ENCODE measurements at regions not wholly inside any gene's neighbourhood (a gene's known extent, or its start where the extent isn't known, plus 50 kb on each side); places are given as distances from the start of the nearest gene placed in this dataset.
"Not testable (repeated sequence)": the region's sequence is repeated elsewhere in the genome, so short reads cannot be mapped to it uniquely, and the experiment has no call there.

DNA sequence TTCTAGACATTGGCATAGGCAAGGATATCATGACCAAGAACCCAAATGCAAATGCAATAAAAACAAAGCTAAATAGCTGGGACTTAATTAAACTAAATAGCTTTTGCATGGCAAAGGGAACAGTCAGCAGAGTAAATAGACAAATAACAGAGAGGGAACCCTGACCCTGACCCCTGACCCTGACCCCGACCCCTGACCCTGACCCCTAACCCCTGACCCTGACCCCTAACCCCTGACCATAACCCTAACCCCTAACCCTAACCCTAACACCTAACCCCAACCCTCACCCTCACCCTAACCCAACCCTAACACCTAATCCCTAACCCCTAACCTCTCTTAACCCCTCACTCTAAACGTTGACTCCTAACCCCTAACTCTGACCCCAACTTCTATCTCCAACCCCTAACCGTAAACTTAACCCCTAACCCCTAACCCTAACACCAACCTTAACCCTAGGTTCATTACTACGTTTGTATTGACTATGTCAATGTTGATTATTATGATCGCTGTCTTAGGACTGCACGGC is 189.7 kb downstream of the CCT8L2 start:
- not testable (repeated sequence) for H4K20me1 ChIP-seq (ENCODE audit: control insufficient read depth, insufficient read depth, low read depth, low read length); H3K27ac ChIP-seq (ENCODE audit: low read depth, low read length); H3K4me2 ChIP-seq (ENCODE audit: low read length); H3K9me2 ChIP-seq (replicated peaks; ENCODE audit: control insufficient read depth, low read length); H3K9me3 ChIP-seq (ENCODE audit: control insufficient read depth, insufficient read depth, low read length); H3K36me3 ChIP-seq (ENCODE audit: control insufficient read depth, low read length); H3F3A ChIP-seq (ENCODE audit: control insufficient read depth, insufficient read depth); H3K79me2 ChIP-seq (ENCODE audit: control insufficient read depth, low read length); H3K4me1 ChIP-seq (ENCODE audit: control insufficient read depth, low read length); H3K27me3 ChIP-seq (ENCODE audit: control insufficient read depth, low read length); H3K4me3 ChIP-seq (ENCODE audit: low read length)

GRCh38 chr22:16393476-16393875 is 199.1 kb downstream of the CCT8L2 start:
- not testable (repeated sequence) for H4K20me1 ChIP-seq (ENCODE audit: control insufficient read depth, insufficient read depth, low read depth, low read length); H3K4me3 ChIP-seq (ENCODE audit: low read length); H3K36me3 ChIP-seq (ENCODE audit: control insufficient read depth, low read length); H3K9me3 ChIP-seq (ENCODE audit: control insufficient read depth, insufficient read depth, low read length); H3K4me1 ChIP-seq (ENCODE audit: control insufficient read depth, low read length); H3K9me2 ChIP-seq (replicated peaks; ENCODE audit: control insufficient read depth, low read length); H3K79me2 ChIP-seq (ENCODE audit: control insufficient read depth, low read length); H3K27ac ChIP-seq (ENCODE audit: low read depth, low read length); H3K4me2 ChIP-seq (ENCODE audit: low read length); H3K27me3 ChIP-seq (ENCODE audit: control insufficient read depth, low read length); H3F3A ChIP-seq (ENCODE audit: control insufficient read depth, insufficient read depth)

- H3K27ac ChIP-seq (ENCODE audit: low read depth, low read length); H3K79me2 ChIP-seq (ENCODE audit: control insufficient read depth, low read length); H3F3A ChIP-seq (ENCODE audit: control insufficient read depth, insufficient read depth); H3K4me1 ChIP-seq (ENCODE audit: control insufficient read depth, low read length); H3K9me2 ChIP-seq (replicated peaks; ENCODE audit: control insufficient read depth, low read length); H3K36me3 ChIP-seq (ENCODE audit: control insufficient read depth, low read length); H4K20me1 ChIP-seq (ENCODE audit: control insufficient read depth, insufficient read depth, low read depth, low read length); H3K4me2 ChIP-seq (ENCODE audit: low read length); H3K9me3 ChIP-seq (ENCODE audit: control insufficient read depth, insufficient read depth, low read length); H3K4me3 ChIP-seq (ENCODE audit: low read length); H3K27me3 ChIP-seq (ENCODE audit: control insufficient read depth, low read length): not testable (repeated sequence)
Observed at GRCh38 chr22:16391417-16391930, 201.1 kb downstream of the CCT8L2 start.

DNA sequence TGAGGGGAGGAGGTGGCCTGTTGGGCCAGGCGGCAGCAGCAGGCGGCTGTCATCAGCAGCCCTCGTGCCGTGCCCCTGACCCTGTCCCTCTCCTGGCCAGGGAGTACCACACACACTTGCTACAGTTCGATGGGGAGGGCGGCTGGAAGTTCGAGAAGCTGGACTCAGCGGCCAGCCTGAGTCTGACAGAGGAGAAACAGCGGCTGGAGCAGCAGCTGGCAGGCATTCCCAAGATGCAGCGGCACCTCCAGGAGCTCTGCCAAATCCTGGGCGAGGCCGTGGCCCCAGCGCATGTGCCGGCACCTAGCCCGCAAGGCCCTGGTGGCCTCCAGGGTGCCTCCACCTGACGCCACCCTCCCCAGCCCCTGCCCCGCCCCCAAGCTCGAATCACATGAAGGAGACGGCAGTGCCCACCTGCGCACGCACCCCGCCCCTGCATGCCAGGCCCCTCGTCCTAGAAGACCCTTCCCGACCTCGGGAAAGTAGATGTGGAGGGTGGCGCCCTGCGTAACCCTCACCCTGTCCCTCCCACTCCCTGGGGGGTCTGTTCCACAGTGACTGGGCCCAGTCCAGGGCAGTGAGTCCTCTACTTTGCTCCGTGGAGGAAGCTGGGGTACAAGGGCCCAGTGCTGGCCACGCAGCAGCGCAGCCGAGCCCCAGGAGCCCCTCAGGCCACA is 201.9 kb downstream of the CCT8L2 start:
- H3K9me3 ChIP-seq (ENCODE audit: control insufficient read depth, insufficient read depth, low read length); H3K79me2 ChIP-seq (ENCODE audit: control insufficient read depth, low read length); H3K36me3 ChIP-seq (ENCODE audit: control insufficient read depth, low read length); H4K20me1 ChIP-seq (ENCODE audit: control insufficient read depth, insufficient read depth, low read depth, low read length); H3F3A ChIP-seq (ENCODE audit: control insufficient read depth, insufficient read depth); H3K9me2 ChIP-seq (replicated peaks; ENCODE audit: control insufficient read depth, low read length); H3K27me3 ChIP-seq (ENCODE audit: control insufficient read depth, low read length); H3K27ac ChIP-seq (ENCODE audit: low read depth, low read length); H3K4me3 ChIP-seq (ENCODE audit: low read length); H3K4me2 ChIP-seq (ENCODE audit: low read length); H3K4me1 ChIP-seq (ENCODE audit: control insufficient read depth, low read length): not testable (repeated sequence)

DNA sequence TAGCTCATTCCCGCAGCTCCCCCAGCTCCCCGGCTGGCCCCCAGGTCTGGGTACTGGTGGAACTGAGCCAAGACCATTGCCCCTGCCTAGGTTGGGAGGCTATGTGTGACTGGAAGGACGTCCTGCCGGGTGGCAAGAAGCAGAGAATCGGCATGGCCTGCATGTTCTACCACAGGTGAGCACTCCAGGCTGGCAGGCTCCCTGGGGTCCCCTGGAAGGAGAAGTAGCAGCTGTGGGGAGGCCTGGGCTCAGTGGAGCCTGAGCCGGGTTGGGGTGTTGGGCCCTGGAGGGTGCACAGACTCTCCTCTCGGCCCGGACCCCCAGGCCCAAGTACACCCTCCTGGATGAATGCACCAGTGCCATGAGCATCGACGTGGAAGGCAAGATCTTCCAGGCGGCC is 202.6 kb downstream of the CCT8L2 start:
- H3F3A ChIP-seq (ENCODE audit: control insufficient read depth, insufficient read depth); H4K20me1 ChIP-seq (ENCODE audit: control insufficient read depth, insufficient read depth, low read depth, low read length); H3K4me2 ChIP-seq (ENCODE audit: low read length); H3K9me2 ChIP-seq (replicated peaks; ENCODE audit: control insufficient read depth, low read length); H3K27ac ChIP-seq (ENCODE audit: low read depth, low read length); H3K27me3 ChIP-seq (ENCODE audit: control insufficient read depth, low read length); H3K36me3 ChIP-seq (ENCODE audit: control insufficient read depth, low read length); H3K4me3 ChIP-seq (ENCODE audit: low read length); H3K4me1 ChIP-seq (ENCODE audit: control insufficient read depth, low read length); H3K79me2 ChIP-seq (ENCODE audit: control insufficient read depth, low read length); H3K9me3 ChIP-seq (ENCODE audit: control insufficient read depth, insufficient read depth, low read length): not testable (repeated sequence)

GRCh38 chr22:16389256-16389655 is 203.4 kb downstream of the CCT8L2 start:
- not testable (repeated sequence) for H3K4me1 ChIP-seq (ENCODE audit: control insufficient read depth, low read length); H3K27me3 ChIP-seq (ENCODE audit: control insufficient read depth, low read length); H3K4me2 ChIP-seq (ENCODE audit: low read length); H3K27ac ChIP-seq (ENCODE audit: low read depth, low read length); H3K9me3 ChIP-seq (ENCODE audit: control insufficient read depth, insufficient read depth, low read length); H3K36me3 ChIP-seq (ENCODE audit: control insufficient read depth, low read length); H3F3A ChIP-seq (ENCODE audit: control insufficient read depth, insufficient read depth); H4K20me1 ChIP-seq (ENCODE audit: control insufficient read depth, insufficient read depth, low read depth, low read length); H3K9me2 ChIP-seq (replicated peaks; ENCODE audit: control insufficient read depth, low read length); H3K79me2 ChIP-seq (ENCODE audit: control insufficient read depth, low read length); H3K4me3 ChIP-seq (ENCODE audit: low read length)

DNA sequence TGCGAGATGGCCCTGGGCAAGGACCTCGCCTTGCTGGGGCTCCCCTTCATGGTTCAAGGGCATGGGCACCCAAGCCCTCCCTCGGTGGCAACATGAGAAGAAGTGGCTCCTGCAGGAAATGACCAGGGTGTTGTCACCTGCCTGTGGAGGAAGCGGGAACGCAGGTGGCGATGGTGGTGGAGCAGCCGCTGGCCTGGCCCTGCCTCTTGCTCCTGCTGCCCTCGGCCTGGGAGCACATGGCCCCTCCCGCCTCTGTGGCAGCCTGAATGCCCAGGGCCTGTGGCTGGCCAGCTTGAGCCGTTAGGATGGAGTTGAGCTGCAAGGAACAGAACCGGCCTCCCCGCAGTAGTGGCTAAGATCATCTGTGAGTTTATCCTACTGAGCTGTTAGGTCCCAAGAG is 204.0 kb downstream of the CCT8L2 start:
- not testable (repeated sequence) for H3K27me3 ChIP-seq (ENCODE audit: control insufficient read depth, low read length); H3K9me2 ChIP-seq (replicated peaks; ENCODE audit: control insufficient read depth, low read length); H3K4me2 ChIP-seq (ENCODE audit: low read length); H3K9me3 ChIP-seq (ENCODE audit: control insufficient read depth, insufficient read depth, low read length); H3K79me2 ChIP-seq (ENCODE audit: control insufficient read depth, low read length); H4K20me1 ChIP-seq (ENCODE audit: control insufficient read depth, insufficient read depth, low read depth, low read length); H3K4me3 ChIP-seq (ENCODE audit: low read length); H3F3A ChIP-seq (ENCODE audit: control insufficient read depth, insufficient read depth); H3K36me3 ChIP-seq (ENCODE audit: control insufficient read depth, low read length); H3K27ac ChIP-seq (ENCODE audit: low read depth, low read length); H3K4me1 ChIP-seq (ENCODE audit: control insufficient read depth, low read length)

- H3K4me3 ChIP-seq (ENCODE audit: low read length); H4K20me1 ChIP-seq (ENCODE audit: control insufficient read depth, insufficient read depth, low read depth, low read length); H3K27ac ChIP-seq (ENCODE audit: low read depth, low read length); H3K79me2 ChIP-seq (ENCODE audit: control insufficient read depth, low read length); H3K4me2 ChIP-seq (ENCODE audit: low read length); H3K9me2 ChIP-seq (replicated peaks; ENCODE audit: control insufficient read depth, low read length); H3K4me1 ChIP-seq (ENCODE audit: control insufficient read depth, low read length); H3K36me3 ChIP-seq (ENCODE audit: control insufficient read depth, low read length); H3K9me3 ChIP-seq (ENCODE audit: control insufficient read depth, insufficient read depth, low read length); H3F3A ChIP-seq (ENCODE audit: control insufficient read depth, insufficient read depth); H3K27me3 ChIP-seq (ENCODE audit: control insufficient read depth, low read length): not testable (repeated sequence)
Observed at GRCh38 chr22:16388127-16388526, 204.5 kb downstream of the CCT8L2 start.
